Loucy (cell line): ENCODE measurements at regions not wholly inside any gene's neighbourhood (a gene's known extent, or its start where the extent isn't known, plus 50 kb on each side); places are given as distances from the start of the nearest gene placed in this dataset.

ENCODE experiments used
- H2AFZ ChIP-seq: fragments of 200-600 bp; sonication (generic); 2 replicates; pipeline ENCODE4 v1.6.0; 2016; ENCODE audit warnings: antibody characterized with exemption, mild to moderate bottlenecking, low read length, moderate library complexity
- H3F3A ChIP-seq: fragments of 200-600 bp; 2 replicates; pipeline ENCODE4 v1.6.0; 2016; ENCODE audit warnings: antibody characterized with exemption, low read depth, mild to moderate bottlenecking
- H3K27me3 ChIP-seq: fragments of 200-600 bp; sonication (generic); 2 replicates; pipeline ENCODE4 v1.6.1; 2014; ENCODE audit warnings: low read length, mild to moderate bottlenecking; ENCODE audit not compliant: insufficient read depth, poor library complexity, severe bottlenecking
- H3K36me3 ChIP-seq: fragments of 200-600 bp; sonication (generic); 2 replicates; pipeline ENCODE4 v1.6.1; 2016; ENCODE audit warnings: low read length; ENCODE audit not compliant: insufficient read depth
- H3K4me1 ChIP-seq: fragments of 200-600 bp; sonication (generic); 2 replicates; pipeline ENCODE4 v1.5.1; 2014; ENCODE audit warnings: low read length, mild to moderate bottlenecking; ENCODE audit not compliant: insufficient read depth, poor library complexity, severe bottlenecking
- H3K4me2 ChIP-seq: fragments of 200-600 bp; sonication (generic); 2 replicates; pipeline ENCODE4 v1.6.0; 2014; ENCODE audit warnings: antibody characterized with exemption, low read length, low read depth, mild to moderate bottlenecking; ENCODE audit not compliant: poor library complexity, severe bottlenecking
- H3K4me3 ChIP-seq: fragments of 200-600 bp; sonication (generic); 2 replicates; pipeline ENCODE4 v1.5.1; 2014; ENCODE audit warnings: low read length, mild to moderate bottlenecking, mixed read lengths; ENCODE audit not compliant: poor library complexity, severe bottlenecking
- H3K79me2 ChIP-seq: fragments of 200-600 bp; sonication (generic); 2 replicates; pipeline ENCODE4 v1.6.1; 2014; ENCODE audit warnings: low read length; ENCODE audit not compliant: insufficient read depth
- H3K9ac ChIP-seq: fragments of 200-600 bp; sonication (generic); 2 replicates; pipeline ENCODE4 v1.6.0; 2014; ENCODE audit warnings: mild to moderate bottlenecking, low read depth, low read length, moderate library complexity; ENCODE audit not compliant: poor library complexity, severe bottlenecking
- H3K9me2 ChIP-seq: fragments of 200-600 bp; sonication (generic); replicated peaks from 2 replicates; pipeline ENCODE4 v1.6.1; 2016; ENCODE audit warnings: low read depth, low read length, mixed read lengths
- H3K9me3 ChIP-seq: fragments of 200-600 bp; sonication (generic); 2 replicates; pipeline ENCODE4 v1.6.1; 2014; ENCODE audit warnings: mild to moderate bottlenecking, antibody characterized with exemption, low read length, low read depth; ENCODE audit not compliant: insufficient read depth
- H4K20me1 ChIP-seq: fragments of 200-600 bp; sonication (generic); 2 replicates; pipeline ENCODE4 v1.6.0; 2014; ENCODE audit warnings: antibody characterized with exemption, low read length, mild to moderate bottlenecking; ENCODE audit not compliant: insufficient read depth, poor library complexity, severe bottlenecking
- EZH2phosphoT487 ChIP-seq: fragments of 200-600 bp; IDR thresholded peaks from 2 replicates; pipeline ENCODE4 v1.6.1; 2018; ENCODE audit warnings: antibody characterized with exemption, mild to moderate bottlenecking, moderate library complexity, borderline replicate concordance
- TF ChIP-seq, protein P1 (sequence below): fragments of 200-600 bp; sonication (generic); conservative IDR thresholded peaks from 2 replicates; pipeline ENCODE4 v1.5.1; 2014; ENCODE audit warnings: mild to moderate bottlenecking, antibody characterized with exemption, low read length

DNA sequence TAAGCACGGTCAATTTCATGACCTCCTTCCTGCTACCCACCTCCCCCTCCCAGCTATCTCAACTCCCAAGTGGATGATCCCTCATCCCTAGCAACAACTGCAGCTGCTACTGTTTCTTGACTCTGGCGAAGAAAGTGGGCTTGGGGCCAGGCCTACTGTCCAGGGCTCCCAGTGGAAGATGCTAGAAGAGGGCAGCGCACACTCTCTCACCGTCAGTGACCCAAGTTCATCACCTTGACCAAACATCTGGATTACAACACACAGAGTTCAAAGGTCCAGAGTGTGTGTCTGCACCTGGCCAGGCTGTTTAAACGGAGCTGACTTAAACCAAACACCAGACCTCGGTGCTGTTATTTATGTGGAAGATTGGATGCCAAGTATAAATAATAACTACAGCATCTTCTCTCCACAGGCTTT, 385.6 kb downstream of the SHQ1 start:
- no peak overlapping the region for H2AFZ ChIP-seq
- no peaks in the 10 kb centered on the region for H3K27me3 ChIP-seq

DNA sequence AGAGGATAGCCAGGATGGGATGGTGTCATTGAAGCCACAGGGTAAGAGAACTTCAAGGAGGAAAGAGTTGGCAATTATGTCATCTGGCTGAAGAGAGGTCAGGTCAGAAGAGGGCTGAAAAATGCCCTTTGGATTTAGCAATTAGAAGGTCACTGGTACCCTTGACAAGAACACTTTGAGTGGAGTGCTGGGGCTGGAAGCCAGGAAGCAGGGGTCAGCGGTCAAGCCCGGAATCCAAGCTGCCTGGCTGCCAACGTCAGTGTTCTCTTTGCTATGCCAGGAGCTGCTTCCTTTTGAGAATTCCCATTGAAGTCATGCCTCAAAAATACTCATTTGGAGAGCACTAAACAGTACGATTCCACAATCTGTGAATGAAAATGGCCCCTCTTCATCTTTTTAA, 386.5 kb downstream of the SHQ1 start:
- H3F3A ChIP-seq, result no peaks in the 10 kb centered on the region
- no peaks in the 10 kb centered on the region for H3K27me3 ChIP-seq
- H2AFZ ChIP-seq, result no peak overlapping the region
- no peaks in the 10 kb centered on the region for H3K4me1 ChIP-seq
- no peaks in the 10 kb centered on the region for H3K79me2 ChIP-seq
- no peak overlapping the region for H3K4me2 ChIP-seq
- no peak overlapping the region for H3K9ac ChIP-seq
- H3K9me3 ChIP-seq, result no peaks in the 10 kb centered on the region
- no peaks in the 10 kb centered on the region for H4K20me1 ChIP-seq
- no peaks in the 10 kb centered on the region for H3K36me3 ChIP-seq
- TF ChIP-seq, protein P1, sequence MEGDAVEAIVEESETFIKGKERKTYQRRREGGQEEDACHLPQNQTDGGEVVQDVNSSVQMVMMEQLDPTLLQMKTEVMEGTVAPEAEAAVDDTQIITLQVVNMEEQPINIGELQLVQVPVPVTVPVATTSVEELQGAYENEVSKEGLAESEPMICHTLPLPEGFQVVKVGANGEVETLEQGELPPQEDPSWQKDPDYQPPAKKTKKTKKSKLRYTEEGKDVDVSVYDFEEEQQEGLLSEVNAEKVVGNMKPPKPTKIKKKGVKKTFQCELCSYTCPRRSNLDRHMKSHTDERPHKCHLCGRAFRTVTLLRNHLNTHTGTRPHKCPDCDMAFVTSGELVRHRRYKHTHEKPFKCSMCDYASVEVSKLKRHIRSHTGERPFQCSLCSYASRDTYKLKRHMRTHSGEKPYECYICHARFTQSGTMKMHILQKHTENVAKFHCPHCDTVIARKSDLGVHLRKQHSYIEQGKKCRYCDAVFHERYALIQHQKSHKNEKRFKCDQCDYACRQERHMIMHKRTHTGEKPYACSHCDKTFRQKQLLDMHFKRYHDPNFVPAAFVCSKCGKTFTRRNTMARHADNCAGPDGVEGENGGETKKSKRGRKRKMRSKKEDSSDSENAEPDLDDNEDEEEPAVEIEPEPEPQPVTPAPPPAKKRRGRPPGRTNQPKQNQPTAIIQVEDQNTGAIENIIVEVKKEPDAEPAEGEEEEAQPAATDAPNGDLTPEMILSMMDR, result no peak
- TF ChIP-seq EZH2phosphoT487, result no peak
- H3K9me2 ChIP-seq, result no peaks in the 10 kb centered on the region
- no peak overlapping the region for H3K4me3 ChIP-seq

More for the DNA sequence above, 385.6 kb downstream of the SHQ1 start:
- Histone ChIP-seq H3F3A (no peaks in the 10 kb centered on the region), H3K4me2 (no peak overlapping the region), H3K4me3 (no peak overlapping the region), H3K9ac (no peak overlapping the region), H3K36me3 (no peaks in the 10 kb centered on the region), H3K4me1 (no peaks in the 10 kb centered on the region), H3K9me2 (no peaks in the 10 kb centered on the region), H3K9me3 (no peaks in the 10 kb centered on the region), H3K79me2 (no peaks in the 10 kb centered on the region), H4K20me1 (no peaks in the 10 kb centered on the region)
- no peak for TF ChIP-seq EZH2phosphoT487
- TF ChIP-seq, protein P1, result no peak

DNA sequence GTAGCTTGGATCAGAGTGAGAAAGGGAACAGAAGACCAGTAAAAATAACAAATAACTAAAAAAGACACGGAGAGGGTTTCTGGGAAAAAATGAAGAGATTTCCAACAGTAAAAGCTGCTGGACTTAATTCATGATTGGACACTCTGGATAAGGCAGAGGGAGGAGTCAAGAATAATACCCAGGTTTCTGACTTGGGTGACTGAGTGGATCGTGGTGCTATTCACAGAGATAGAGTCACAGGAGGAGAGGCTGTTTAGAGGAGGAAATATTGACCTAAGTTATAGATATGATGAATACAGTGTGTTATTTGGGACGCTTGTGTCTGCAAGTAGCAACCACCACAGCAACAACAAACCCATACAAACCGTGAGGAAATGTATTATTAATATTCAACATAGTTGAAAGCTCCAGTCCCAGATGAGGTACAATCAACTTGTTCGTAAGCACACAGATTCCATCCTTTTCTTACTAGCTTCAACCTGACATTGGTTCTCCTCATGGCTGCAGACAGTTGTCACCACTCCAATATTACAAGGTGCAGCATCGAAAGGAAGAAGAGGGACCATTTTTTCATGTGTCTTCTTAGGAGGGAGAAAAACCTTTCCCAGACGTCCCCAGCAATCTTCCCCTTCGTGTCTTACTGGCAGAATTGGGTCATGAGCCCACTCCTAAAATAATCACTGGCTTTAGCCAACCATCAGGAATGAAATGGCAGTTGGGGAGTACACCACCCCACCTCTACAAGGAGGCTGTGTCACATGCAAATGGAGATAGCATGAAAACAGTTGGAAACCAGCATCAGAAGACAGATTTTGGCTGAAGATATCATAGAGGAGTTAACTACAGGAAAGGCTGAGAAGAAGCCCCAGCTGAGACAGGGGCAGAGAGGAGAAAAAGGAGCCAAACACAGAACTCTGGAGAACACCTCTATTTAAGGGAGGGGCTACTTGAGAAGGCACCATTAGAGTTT, 387.8 kb downstream of the SHQ1 start:
- no peaks in the 10 kb centered on the region for H3K9me3 ChIP-seq
- peaks cover 5% of the 10 kb centered on the region for H3K4me1 ChIP-seq
- no peaks in the 10 kb centered on the region for H3K36me3 ChIP-seq
- no peaks in the 10 kb centered on the region for H4K20me1 ChIP-seq
- TF ChIP-seq, protein P1, result no peak
- no peak for TF ChIP-seq EZH2phosphoT487
- H2AFZ ChIP-seq, result 0 out of 2 replicates have a peak overlapping the region, but pooled peaks have one; percentile 46
- H3K9me2 ChIP-seq, result no peaks in the 10 kb centered on the region
- H3K4me3 ChIP-seq, result no peak overlapping the region
- no peaks in the 10 kb centered on the region for H3K79me2 ChIP-seq
- no peaks in the 10 kb centered on the region for H3F3A ChIP-seq
- no peak overlapping the region for H3K4me2 ChIP-seq
- H3K27me3 ChIP-seq, result no peaks in the 10 kb centered on the region
- H3K9ac ChIP-seq, result no peak overlapping the region
